GM12873 (cell line): ENCODE measurements at regions not wholly inside any gene's neighbourhood (a gene's known extent, or its start where the extent isn't known, plus 50 kb on each side); places are given as distances from the start of the nearest gene placed in this dataset.

Experiments
- TF ChIP-seq, protein P1 (sequence below): IDR thresholded peaks from 2 replicates; pipeline ENCODE4 v1.5.1; 2012; ENCODE audit warnings: low read depth, mild to moderate bottlenecking, moderate library complexity, low read length, control low read depth; ENCODE audit not compliant: insufficient read depth; ENCODE audit errors: missing control alignments

DNA sequence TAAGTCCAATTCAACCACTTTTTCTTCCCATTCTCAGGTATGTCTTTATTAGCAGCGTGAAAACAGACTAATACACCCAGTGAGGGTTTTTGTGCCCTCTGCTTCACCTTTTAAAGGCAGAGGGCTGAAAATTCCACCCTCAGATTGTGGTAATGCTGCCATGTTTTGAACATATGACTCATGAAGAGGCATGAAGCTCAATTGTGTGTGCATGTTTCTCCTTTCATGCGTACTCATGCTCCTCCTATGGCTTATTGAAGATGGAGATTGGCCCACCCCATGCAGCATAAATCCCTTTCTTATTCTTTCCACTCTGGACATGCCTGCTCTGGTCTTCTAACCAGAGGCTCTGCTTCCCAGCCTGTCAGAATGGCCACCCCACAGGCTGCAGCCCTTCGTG, 168.0 kb upstream of the PRKCQ start:
- TF ChIP-seq, protein P1, sequence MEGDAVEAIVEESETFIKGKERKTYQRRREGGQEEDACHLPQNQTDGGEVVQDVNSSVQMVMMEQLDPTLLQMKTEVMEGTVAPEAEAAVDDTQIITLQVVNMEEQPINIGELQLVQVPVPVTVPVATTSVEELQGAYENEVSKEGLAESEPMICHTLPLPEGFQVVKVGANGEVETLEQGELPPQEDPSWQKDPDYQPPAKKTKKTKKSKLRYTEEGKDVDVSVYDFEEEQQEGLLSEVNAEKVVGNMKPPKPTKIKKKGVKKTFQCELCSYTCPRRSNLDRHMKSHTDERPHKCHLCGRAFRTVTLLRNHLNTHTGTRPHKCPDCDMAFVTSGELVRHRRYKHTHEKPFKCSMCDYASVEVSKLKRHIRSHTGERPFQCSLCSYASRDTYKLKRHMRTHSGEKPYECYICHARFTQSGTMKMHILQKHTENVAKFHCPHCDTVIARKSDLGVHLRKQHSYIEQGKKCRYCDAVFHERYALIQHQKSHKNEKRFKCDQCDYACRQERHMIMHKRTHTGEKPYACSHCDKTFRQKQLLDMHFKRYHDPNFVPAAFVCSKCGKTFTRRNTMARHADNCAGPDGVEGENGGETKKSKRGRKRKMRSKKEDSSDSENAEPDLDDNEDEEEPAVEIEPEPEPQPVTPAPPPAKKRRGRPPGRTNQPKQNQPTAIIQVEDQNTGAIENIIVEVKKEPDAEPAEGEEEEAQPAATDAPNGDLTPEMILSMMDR: no peak

DNA sequence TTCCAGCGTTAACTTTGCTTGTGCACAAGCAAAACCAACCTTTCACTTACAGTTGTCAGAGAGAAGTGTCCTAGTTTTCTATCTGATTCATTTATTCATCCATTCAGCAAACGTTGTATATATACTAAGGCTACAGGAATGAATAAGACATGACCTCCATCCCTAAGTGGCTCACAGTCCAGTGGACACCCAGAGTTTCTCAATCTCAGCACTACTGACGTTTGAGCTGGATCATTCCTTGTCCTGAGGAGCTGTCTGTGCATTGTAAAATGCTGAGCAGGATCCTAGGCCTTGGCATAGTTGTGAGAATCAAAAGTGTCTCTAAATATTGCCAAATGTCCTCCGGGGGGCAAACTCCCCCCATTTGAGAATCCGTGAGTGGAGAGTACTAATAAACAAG, 166.7 kb upstream of the PRKCQ start:
- TF ChIP-seq, protein P1: no peak

GRCh38 chr10:6743291-6743849, 163.3 kb upstream of the PRKCQ start:
- TF ChIP-seq, protein P1: no peak

GRCh38 chr10:6741541-6741941, 161.5 kb upstream of the PRKCQ start:
- TF ChIP-seq, protein P1: no peak

DNA sequence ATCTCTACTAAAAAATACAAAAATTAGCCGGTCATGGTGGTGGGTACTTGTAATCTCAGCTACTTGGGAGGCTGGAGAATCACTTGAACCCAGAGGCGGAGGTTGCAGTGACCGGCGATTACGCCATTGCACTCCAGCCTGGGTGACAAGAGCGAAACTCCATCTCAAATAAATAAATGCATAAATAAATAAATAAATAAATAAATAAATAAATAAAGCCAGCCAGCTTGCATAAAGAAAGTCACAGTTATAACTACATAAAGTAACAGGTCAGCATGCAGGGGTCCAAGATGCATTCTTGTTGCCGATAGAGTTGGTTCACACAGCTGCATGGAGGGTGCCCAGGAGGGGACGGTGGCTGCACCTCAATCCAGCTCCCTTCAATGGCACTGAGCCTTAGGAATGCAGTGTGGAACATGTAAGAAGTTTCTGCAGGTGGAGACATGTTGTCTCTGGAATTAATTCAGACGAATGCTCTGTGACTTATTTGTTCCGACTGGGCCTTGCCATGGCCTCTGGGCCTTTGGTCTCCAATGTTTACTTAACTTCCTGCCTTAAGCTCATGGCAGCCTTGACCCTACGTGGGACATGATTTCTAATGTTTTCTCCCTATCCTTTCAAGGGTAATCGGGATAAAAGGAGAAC, 159.6 kb upstream of the PRKCQ start:
- TF ChIP-seq, protein P1: no peak

DNA sequence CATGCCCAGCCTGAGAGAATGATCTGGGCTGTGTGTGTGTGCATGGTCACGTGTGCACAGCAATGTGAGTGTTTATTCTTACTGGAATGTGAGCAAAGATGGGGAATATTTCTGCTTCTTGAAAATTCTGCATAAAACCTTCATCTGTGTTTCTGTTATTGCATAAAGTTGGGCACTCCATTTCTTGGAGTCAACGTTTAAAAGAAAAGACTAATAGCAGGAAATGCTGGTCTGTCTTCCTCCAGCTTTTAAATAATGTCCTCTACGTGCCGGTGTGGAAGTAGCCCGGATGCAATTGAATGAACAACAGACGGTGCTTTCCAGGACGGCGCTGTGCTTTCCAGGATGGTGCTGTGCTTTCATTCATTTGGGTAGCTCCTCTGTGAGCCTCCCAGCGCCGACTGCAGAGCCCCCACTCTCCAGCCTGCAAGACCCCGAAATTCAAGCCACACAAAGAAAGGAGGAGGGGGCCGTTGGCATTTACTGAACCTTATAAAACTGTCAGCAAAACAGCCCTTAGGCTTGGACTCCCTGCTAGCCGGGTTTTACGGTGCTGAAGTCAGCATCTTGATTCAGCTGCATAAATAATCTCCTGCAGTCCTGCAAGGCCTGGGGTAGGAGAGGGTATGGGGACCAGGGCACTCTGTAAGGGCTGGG, 158.2 kb upstream of the PRKCQ start:
- TF ChIP-seq, protein P1: no peak

DNA sequence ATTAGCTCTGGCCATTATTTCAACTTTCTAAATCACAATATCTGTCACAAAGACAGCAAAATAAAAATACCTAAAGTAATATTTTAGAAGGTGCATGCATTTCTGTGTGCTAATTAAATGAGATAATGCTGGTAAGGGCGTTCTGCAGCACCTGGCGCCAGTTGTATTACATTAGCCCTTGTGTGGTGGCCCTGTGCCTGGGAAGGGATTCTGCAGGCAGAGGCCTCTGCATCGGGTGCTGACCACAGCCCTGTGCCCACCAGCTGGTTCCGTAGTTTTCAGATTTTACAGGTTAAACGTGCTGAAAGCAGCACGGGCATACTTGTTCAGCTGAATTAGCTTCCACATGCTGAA, 157.7 kb upstream of the PRKCQ start:
- TF ChIP-seq, protein P1: no peak
